Tibial nerve (tissue), 4 donors: ENCODE measurements at regions not wholly inside any gene's neighbourhood (a gene's known extent, or its start where the extent isn't known, plus 50 kb on each side); places are given as distances from the start of the nearest gene placed in this dataset.
A peak's percentile ranks its signal among the peaks of the same experiment; 100 is the strongest.

Experiments used
- DNase-seq, 2 donors: peaks; one replicate each; pipeline ENCODE4 v3.0.0-alpha.2; 2019; ENCODE audit warnings: low spot score in 2 of 2
- H3K27ac ChIP-seq, 4 donors: fragments of 200-600 bp; sonication (generic) in 3 of 4; one replicate each; pipeline ENCODE4 v1.5.1; 2017 to 2019; ENCODE audit warnings: mild to moderate bottlenecking in 1 of 4
- H3K27me3 ChIP-seq, 2 donors: fragments of 200-600 bp; sonication (generic) in 1 of 2; one replicate each; pipeline versions ENCODE4 v1.5.1 to v1.6.0; 2017 to 2019
- H3K36me3 ChIP-seq, 3 donors: fragments of 200-600 bp; sonication (generic); one replicate each; pipeline ENCODE4 v1.5.1; 2018 to 2019
- H3K4me1 ChIP-seq, 4 donors: fragments of 200-600 bp; sonication (generic) in 3 of 4; one replicate each; pipeline ENCODE4 v1.5.1; 2017 to 2019
- H3K4me3 ChIP-seq, 4 donors: fragments of 200-600 bp; sonication (generic) in 3 of 4; one replicate each; pipeline ENCODE4 v1.5.1; 2017 to 2019; ENCODE audit warnings: mild to moderate bottlenecking in 1 of 4, moderate library complexity in 1 of 4
- H3K9me3 ChIP-seq, 4 donors: fragments of 200-600 bp; sonication (generic) in 3 of 4; one replicate each; pipeline ENCODE4 v1.5.1; 2017 to 2019
- EP300 ChIP-seq, 2 donors: sonication (generic); formaldehyde crosslinking; IDR thresholded peaks; one replicate each; pipeline ENCODE4 v1.6.1; 2017; ENCODE audit warnings: antibody characterized with exemption in 2 of 2, mild to moderate bottlenecking in 1 of 2
- POLR2A ChIP-seq, 2 donors: fragments of 450-650 bp; IDR thresholded peaks; one replicate each; pipeline ENCODE4 v1.6.1; 2017; ENCODE audit warnings: antibody characterized with exemption in 2 of 2, mild to moderate bottlenecking in 2 of 2, moderate library complexity in 2 of 2
- WGBS, 2 donors: methylation state at CpG; one replicate each; pipeline ENCODE4 v1.1.5; 2018; 5-methylcytosine and 5-hydroxymethylcytosine counted together
- TF ChIP-seq, protein P1 (sequence below), 5 experiments: fragments of 200-600 bp in 3 of 5; fragments of 450-650 bp in 2 of 5; sonication (generic) in 3 of 5; IDR thresholded peaks; one replicate each; pipeline ENCODE4 v1.5.1; 2016 to 2019; ENCODE audit warnings: antibody characterized with exemption in 5 of 5, mild to moderate bottlenecking in 3 of 5, moderate library complexity in 2 of 5

DNA sequence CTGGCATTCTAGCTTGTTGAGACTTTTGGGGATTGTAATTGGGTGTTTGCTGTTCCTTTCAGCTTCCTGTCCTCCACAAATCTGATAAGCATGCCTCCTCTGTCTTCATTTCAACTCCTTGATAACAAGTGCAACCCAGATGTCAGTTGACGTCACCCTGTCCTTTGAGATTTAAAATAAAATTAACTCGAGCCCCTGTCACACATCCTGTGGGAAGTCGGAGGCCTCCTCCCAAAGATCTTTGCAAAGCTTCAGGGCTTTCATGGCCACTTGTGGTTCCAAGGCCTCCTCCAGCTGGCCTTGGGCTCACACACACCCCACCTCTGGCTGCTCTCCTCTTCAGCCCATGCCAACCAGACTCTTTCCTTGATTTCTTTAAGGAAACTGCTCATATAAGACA lies 69.9 kb upstream of the ITGA6 start:
- 71 to 79% methylated on average over 3 of the region's 3 CpGs for WGBS, 2 donors
- Histone ChIP-seq H3K4me1 (peaks cover 0 to 30% (median 14%) of the 10 kb centered on the region in 4 donors), H3K36me3 (no peaks in the 10 kb centered on the region), H3K9me3 (no peaks in the 10 kb centered on the region), H3K27ac (no peak overlapping the region), H3K27me3 (no peaks in the 10 kb centered on the region), H3K4me3 (no peak overlapping the region)
- TF ChIP-seq, protein P1, sequence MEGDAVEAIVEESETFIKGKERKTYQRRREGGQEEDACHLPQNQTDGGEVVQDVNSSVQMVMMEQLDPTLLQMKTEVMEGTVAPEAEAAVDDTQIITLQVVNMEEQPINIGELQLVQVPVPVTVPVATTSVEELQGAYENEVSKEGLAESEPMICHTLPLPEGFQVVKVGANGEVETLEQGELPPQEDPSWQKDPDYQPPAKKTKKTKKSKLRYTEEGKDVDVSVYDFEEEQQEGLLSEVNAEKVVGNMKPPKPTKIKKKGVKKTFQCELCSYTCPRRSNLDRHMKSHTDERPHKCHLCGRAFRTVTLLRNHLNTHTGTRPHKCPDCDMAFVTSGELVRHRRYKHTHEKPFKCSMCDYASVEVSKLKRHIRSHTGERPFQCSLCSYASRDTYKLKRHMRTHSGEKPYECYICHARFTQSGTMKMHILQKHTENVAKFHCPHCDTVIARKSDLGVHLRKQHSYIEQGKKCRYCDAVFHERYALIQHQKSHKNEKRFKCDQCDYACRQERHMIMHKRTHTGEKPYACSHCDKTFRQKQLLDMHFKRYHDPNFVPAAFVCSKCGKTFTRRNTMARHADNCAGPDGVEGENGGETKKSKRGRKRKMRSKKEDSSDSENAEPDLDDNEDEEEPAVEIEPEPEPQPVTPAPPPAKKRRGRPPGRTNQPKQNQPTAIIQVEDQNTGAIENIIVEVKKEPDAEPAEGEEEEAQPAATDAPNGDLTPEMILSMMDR (IDR thresholded peaks at IDR 0.05) = no peak
- no peak for TF ChIP-seq POLR2A (IDR thresholded peaks at IDR 0.05)
- TF ChIP-seq EP300 (IDR thresholded peaks at IDR 0.05) = no peak
- no peak for DNase-seq

GRCh38 chr2:172358691-172359556 lies 68.5 kb upstream of the ITGA6 start:
- Histone ChIP-seq H3K4me1 (peaks cover 0 to 30% (median 14%) of the 10 kb centered on the region in 4 donors), H3K27ac (peak overlapping the region in 2 of 4 donors; percentile 47 to 61)

GRCh38 chr2:172361360-172361759 lies 66.0 kb upstream of the ITGA6 start:
- H3K9me3 ChIP-seq = no peaks in the 10 kb centered on the region
- H3K36me3 ChIP-seq = no peaks in the 10 kb centered on the region
- TF ChIP-seq, protein P1 (IDR thresholded peaks at IDR 0.05) = no peak
- no peak for TF ChIP-seq POLR2A (IDR thresholded peaks at IDR 0.05)
- peak in 1 of 2 donors; percentile 20 for TF ChIP-seq EP300 (IDR thresholded peaks at IDR 0.05)
- no peaks in the 10 kb centered on the region for H3K27me3 ChIP-seq
- 58 to 75% methylated on average over 3 of the region's 3 CpGs for WGBS, 2 donors
- no peak for DNase-seq
- H3K4me3 ChIP-seq = no peak overlapping the region
- H3K4me1 ChIP-seq = peaks cover 0 to 35% (median 14%) of the 10 kb centered on the region in 4 donors
- H3K27ac ChIP-seq = peak overlapping the region in 2 of 4 donors; percentile 61 to 74

More at GRCh38 chr2:172358691-172359556, 68.5 kb upstream of the ITGA6 start:
- 26 to 42% methylated on average over 12 of the region's 12 CpGs for WGBS, 2 donors
- TF ChIP-seq EP300 (IDR thresholded peaks at IDR 0.05) (no peak), POLR2A (IDR thresholded peaks at IDR 0.05) (no peak)
- TF ChIP-seq, protein P1 (IDR thresholded peaks at IDR 0.05) = no peak
- Histone ChIP-seq H3K27me3 (no peaks in the 10 kb centered on the region), H3K36me3 (no peaks in the 10 kb centered on the region), H3K9me3 (no peaks in the 10 kb centered on the region), H3K4me3 (no peak overlapping the region)
- DNase-seq = no peak

DNA sequence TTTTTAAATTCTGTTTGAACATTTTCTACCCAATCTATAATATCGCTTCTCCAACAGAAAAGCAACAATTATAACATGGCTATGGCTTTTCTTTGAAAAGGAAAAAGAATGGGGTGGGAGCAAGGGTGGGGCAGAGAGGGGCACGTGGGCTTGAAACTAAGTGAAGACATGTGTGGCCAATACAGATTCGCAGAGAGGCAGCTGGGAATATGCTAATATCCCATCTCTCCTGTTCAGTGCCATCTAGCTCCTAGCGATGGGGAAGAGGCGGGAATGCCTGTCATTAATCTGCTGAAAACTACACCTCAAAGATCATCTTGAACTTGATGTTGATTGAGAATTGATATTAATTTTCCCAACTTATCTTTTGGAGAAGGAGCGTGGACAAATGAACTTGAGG lies 65.5 kb upstream of the ITGA6 start:
- peak overlapping the region in 2 of 4 donors; percentile 19 to 74 for H3K27ac ChIP-seq
- H3K27me3 ChIP-seq = no peaks in the 10 kb centered on the region
- no peaks in the 10 kb centered on the region for H3K36me3 ChIP-seq
- no peak for TF ChIP-seq POLR2A (IDR thresholded peaks at IDR 0.05)
- DNase-seq = no peak
- H3K4me1 ChIP-seq = peaks cover 0 to 39% (median 14%) of the 10 kb centered on the region in 4 donors
- no peaks in the 10 kb centered on the region for H3K9me3 ChIP-seq
- WGBS, 2 donors = 75 to 76% methylated on average over 6 of the region's 6 CpGs
- H3K4me3 ChIP-seq = no peak overlapping the region

- Histone ChIP-seq H3K4me3 (no peak overlapping the region), H3K9me3 (peaks cover 0 to 14% (median 3%) of the 10 kb centered on the region in 4 donors), H3K27ac (peak overlapping the region in 1 of 4 donors; percentile 57), H3K27me3 (no peaks in the 10 kb centered on the region), H3K4me1 (peaks cover 0 to 17% (median 2%) of the 10 kb centered on the region in 4 donors), H3K36me3 (no peaks in the 10 kb centered on the region)
- no peak for DNase-seq
- whole genome bisulfite sequencing, 2 donors = 65 to 69% methylated on average over 1 of the region's 1 CpG
- TF ChIP-seq EP300 (IDR thresholded peaks at IDR 0.05) (no peak), POLR2A (IDR thresholded peaks at IDR 0.05) (no peak)
- TF ChIP-seq, protein P1 (IDR thresholded peaks at IDR 0.05) = no peak
Observed at GRCh38 chr2:172364261-172364660, 63.1 kb upstream of the ITGA6 start.
